Sigmoid colon (tissue), 4 donors: ENCODE measurements at regions not wholly inside any gene's neighbourhood (a gene's known extent, or its start where the extent isn't known, plus 50 kb on each side); places are given as distances from the start of the nearest gene placed in this dataset.
"Not testable (repeated sequence)": the region's sequence is repeated elsewhere in the genome, so short reads cannot be mapped to it uniquely, and the experiment has no call there.

Experiments
- EP300 ChIP-seq, 4 donors: sonication (generic); formaldehyde crosslinking; IDR thresholded peaks; one replicate each; pipeline ENCODE4 v1.6.1; 2017; ENCODE audit warnings: antibody characterized with exemption in 4 of 4
- POLR2A ChIP-seq, 2 donors: fragments of 450-650 bp; IDR thresholded peaks; one replicate each; pipeline ENCODE4 v1.6.1; 2016; ENCODE audit warnings: antibody characterized with exemption in 2 of 2, mild to moderate bottlenecking in 2 of 2, moderate library complexity in 2 of 2
- POLR2AphosphoS5 ChIP-seq, 4 donors: sonication (generic); formaldehyde crosslinking; IDR thresholded peaks; one replicate each; pipeline ENCODE4 v1.6.1; 2017; ENCODE audit warnings: antibody characterized with exemption in 4 of 4
- TF ChIP-seq, protein P1 (sequence below), 4 experiments: fragments of 450-650 bp in 3 of 4; fragments of 200-600 bp in 1 of 4; IDR thresholded peaks; one replicate each; pipeline ENCODE4 v1.5.1; 2016 to 2019; ENCODE audit warnings: antibody characterized with exemption in 4 of 4, mild to moderate bottlenecking in 3 of 4, moderate library complexity in 2 of 4

DNA sequence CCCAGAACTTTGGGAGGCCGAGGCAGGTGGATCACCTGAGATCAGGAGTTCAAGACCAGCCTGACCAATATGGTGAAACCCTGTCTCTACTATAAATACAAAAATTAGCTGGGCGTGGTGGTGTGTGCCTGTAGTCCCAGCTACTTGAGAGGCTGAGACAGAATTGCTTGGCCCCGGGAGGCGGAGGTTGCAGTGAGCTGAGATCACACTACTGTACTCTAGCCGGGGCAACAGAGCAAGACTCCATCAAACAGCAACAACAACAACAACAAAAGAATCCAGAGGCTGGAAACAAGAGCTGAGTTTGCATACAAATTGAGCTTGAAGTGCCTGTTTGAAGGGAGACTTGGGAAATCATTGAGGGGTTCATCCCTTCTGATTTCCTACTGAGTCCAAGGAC, 52.9 kb upstream of the TAC4 start:
- TF ChIP-seq, protein P1, sequence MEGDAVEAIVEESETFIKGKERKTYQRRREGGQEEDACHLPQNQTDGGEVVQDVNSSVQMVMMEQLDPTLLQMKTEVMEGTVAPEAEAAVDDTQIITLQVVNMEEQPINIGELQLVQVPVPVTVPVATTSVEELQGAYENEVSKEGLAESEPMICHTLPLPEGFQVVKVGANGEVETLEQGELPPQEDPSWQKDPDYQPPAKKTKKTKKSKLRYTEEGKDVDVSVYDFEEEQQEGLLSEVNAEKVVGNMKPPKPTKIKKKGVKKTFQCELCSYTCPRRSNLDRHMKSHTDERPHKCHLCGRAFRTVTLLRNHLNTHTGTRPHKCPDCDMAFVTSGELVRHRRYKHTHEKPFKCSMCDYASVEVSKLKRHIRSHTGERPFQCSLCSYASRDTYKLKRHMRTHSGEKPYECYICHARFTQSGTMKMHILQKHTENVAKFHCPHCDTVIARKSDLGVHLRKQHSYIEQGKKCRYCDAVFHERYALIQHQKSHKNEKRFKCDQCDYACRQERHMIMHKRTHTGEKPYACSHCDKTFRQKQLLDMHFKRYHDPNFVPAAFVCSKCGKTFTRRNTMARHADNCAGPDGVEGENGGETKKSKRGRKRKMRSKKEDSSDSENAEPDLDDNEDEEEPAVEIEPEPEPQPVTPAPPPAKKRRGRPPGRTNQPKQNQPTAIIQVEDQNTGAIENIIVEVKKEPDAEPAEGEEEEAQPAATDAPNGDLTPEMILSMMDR (IDR thresholded peaks at IDR 0.05): not testable (repeated sequence)
- not testable (repeated sequence) for TF ChIP-seq POLR2A, EP300, POLR2AphosphoS5 (IDR thresholded peaks at IDR 0.05)
